K562 (cell line): ENCODE measurements at regions not wholly inside any gene's neighbourhood (a gene's known extent, or its start where the extent isn't known, plus 50 kb on each side); places are given as distances from the start of the nearest gene placed in this dataset.

Experiments
- ATAC-seq: fragments of 200-7000 bp; cut with Tn5 transposase; 3 replicates; pipeline ENCODE4 v1.9.1; 2020; ENCODE audit warnings: moderate library complexity
- BruUV-seq: library from RNA; stranded (reverse); fragments of 400-500 nt; replicated peaks from 2 replicates; lab custom pipeline; 2021; lab: Mats Ljungman, UMichigan
- CTCF ChIA-PET: fragments of 300-600 bp; formaldehyde crosslinking; extraction: SDS; loops from one replicate; lab custom pipeline; 2021; ENCODE audit warnings: low intra/inter-chr PET ratio; lab: Yijun Ruan, JAX
- POLR2A ChIA-PET: fragments of 300-600, 350-650 bp; sonication (Branson Sonifier 250); formaldehyde crosslinking; extraction: SDS; loops from one replicate; lab custom pipeline; 2021; ENCODE audit warnings: antibody characterized with exemption, inconsistent platforms; lab: Yijun Ruan, JAX
- DNase-seq, 4 experiments: peaks; one replicate each; pipeline versions ENCODE4 v3.0.0 to v3.0.0-alpha.2; 2011 to 2018; ENCODE audit warnings: low spot score in 3 of 4, mixed read lengths in 3 of 4; ENCODE audit errors: extremely low read depth in 1 of 4
- FAIRE-seq: peaks from 2 replicates; lab custom pipeline; 2011; peaks lifted over from hg19 to GRCh38; lab: Jason Lieb, UNC
- H2AFZ ChIP-seq: 2 replicates; pipeline ENCODE4 v1.6.0; 2011; ENCODE audit warnings: low read depth, low read length, control low read depth, inconsistent platforms
- H3K27ac ChIP-seq: fragments of 200-600 bp; 3 replicates; pipeline ENCODE4 v1.8.0; 2011; ENCODE audit warnings: low read depth, mild to moderate bottlenecking, control low read depth, inconsistent platforms, low read length, moderate library complexity, mixed read lengths; ENCODE audit errors: extremely low read depth
- H3K27me3 ChIP-seq, 2 experiments: fragments of 300-600 bp in 1 of 2; 2 replicates in 1 of 2; 3 replicates in 1 of 2; pipeline versions ENCODE4 v1.6.0 to v1.8.0; 2011; ENCODE audit warnings: inconsistent platforms in 2 of 2, low read length in 2 of 2, mild to moderate bottlenecking in 1 of 2, mixed read lengths in 1 of 2, moderate library complexity in 1 of 2; ENCODE audit not compliant: control insufficient read depth in 2 of 2, insufficient read depth in 2 of 2
- H3K36me3 ChIP-seq: fragments of 300-600 bp; 3 replicates; pipeline ENCODE4 v1.8.0; 2011; ENCODE audit warnings: mild to moderate bottlenecking, low read length, inconsistent platforms; ENCODE audit not compliant: control insufficient read depth, insufficient read depth
- H3K4me1 ChIP-seq, 2 experiments: fragments of 200-600 bp in 1 of 2; replicated peaks in 1 of 2; 2 replicates in 1 of 2; 3 replicates in 1 of 2; pipeline versions ENCODE4 v1.5.1 to v1.8.0; 2011; ENCODE audit warnings: inconsistent platforms in 2 of 2, low read length in 2 of 2, mild to moderate bottlenecking in 1 of 2, mixed read lengths in 1 of 2, moderate library complexity in 1 of 2; ENCODE audit not compliant: control insufficient read depth in 2 of 2, insufficient read depth in 2 of 2
- H3K4me2 ChIP-seq: 2 replicates; pipeline ENCODE4 v1.6.1; 2011; ENCODE audit warnings: low read length, control low read depth, inconsistent platforms, mixed read lengths; ENCODE audit not compliant: insufficient read depth
- H3K4me3 ChIP-seq: fragments of 200-600 bp; sonication (generic), shearing (Covaris generic); 2 replicates; pipeline ENCODE4 v1.5.1; 2016; ENCODE audit warnings: control low read depth, inconsistent platforms
- H3K79me2 ChIP-seq: fragments of 200-600 bp; 3 replicates; pipeline ENCODE4 v1.8.0; 2011; ENCODE audit warnings: low read length, inconsistent platforms; ENCODE audit not compliant: control insufficient read depth, insufficient read depth
- H3K9ac ChIP-seq, 2 experiments: 2 replicates each; pipeline versions ENCODE4 v1.6.0 to v1.6.1; 2011; ENCODE audit warnings: low read depth in 2 of 2, low read length in 2 of 2, control low read depth in 1 of 2, inconsistent platforms in 1 of 2, mild to moderate bottlenecking in 1 of 2, mixed read lengths in 1 of 2; ENCODE audit not compliant: insufficient read depth in 1 of 2
- H3K9me1 ChIP-seq: one replicate; pipeline ENCODE4 v1.6.0; 2011; ENCODE audit warnings: inconsistent platforms, mild to moderate bottlenecking, low read length, moderate library complexity; ENCODE audit not compliant: control insufficient read depth, insufficient read depth
- H3K9me3 ChIP-seq: replicated peaks from 2 replicates; pipeline ENCODE4 v1.5.1; 2011; ENCODE audit warnings: low read depth, low read length, inconsistent platforms; ENCODE audit not compliant: control insufficient read depth, insufficient read depth
- H4K20me1 ChIP-seq: replicated peaks from 2 replicates; pipeline ENCODE4 v1.6.1; 2011; ENCODE audit warnings: low read length, inconsistent platforms, mixed read lengths; ENCODE audit not compliant: control insufficient read depth, insufficient read depth
- E2F5 ChIP-seq: sonication (generic); formaldehyde crosslinking; IDR thresholded peaks from 2 replicates; pipeline ENCODE4 v1.8.0; 2022; ENCODE audit warnings: mild to moderate bottlenecking, missing genetic modification reagents
- HEY1 ChIP-seq: fragments of 250-450 bp; sonication (Bioruptor Pico); IDR thresholded peaks from 2 replicates; pipeline ENCODE4 v1.5.0; 2020; ENCODE audit warnings: mild to moderate bottlenecking, moderate library complexity, borderline replicate concordance
- HIVEP1 ChIP-seq: fragments of 250-450 bp; sonication (Bioruptor Pico); IDR thresholded peaks from 2 replicates; pipeline ENCODE4 v1.4.0; 2020; ENCODE audit warnings: mild to moderate bottlenecking
- PHB ChIP-seq: fragments of 250-450 bp; sonication (Bioruptor Pico); IDR thresholded peaks from 2 replicates; pipeline ENCODE4 v1.5.0; 2021
- TGIF2 ChIP-seq: sonication (generic); formaldehyde crosslinking; IDR thresholded peaks from 2 replicates; pipeline ENCODE4 v1.8.1; 2022; ENCODE audit warnings: mild to moderate bottlenecking, missing genetic modification reagents, moderate library complexity
- ZNF134 ChIP-seq: fragments of 250-450 bp; sonication (Bioruptor Pico); conservative IDR thresholded peaks from 2 replicates; pipeline ENCODE4 v1.4.0; 2020
- ZNF41 ChIP-seq: fragments of 250-450 bp; sonication (Bioruptor Pico); conservative IDR thresholded peaks from 2 replicates; pipeline ENCODE4 v1.4.0; 2020; ENCODE audit warnings: mild to moderate bottlenecking
- ZSCAN29 ChIP-seq: fragments of 450-650 bp; IDR thresholded peaks from 2 replicates; pipeline ENCODE4 v1.6.1; 2017
- WGBS: fragments of 100-300 bp; shearing (Covaris generic); methylation state at CpG from one replicate; pipeline ENCODE4 v1.1.6; 2016; ENCODE audit warnings: low coverage, mixed read lengths; ENCODE audit not compliant: insufficient coverage; ENCODE audit errors: missing lambda C conversion rate; 5-methylcytosine and 5-hydroxymethylcytosine counted together
- in situ Hi-C: fragments of 300-500 bp; cut with MboI; formaldehyde crosslinking; loops from 4 replicates; pipeline ENCODE4 v1.15.0; 2018; ENCODE audit warnings: inconsistent platforms, mixed read lengths
- intact Hi-C: fragments of 100-400 bp; cut with micrococcal nuclease; formaldehyde crosslinking; loops from 2 replicates; pipeline ENCODE4 v1.14.2; 2022
- TF ChIP-seq, protein P1 (sequence below): sonication (generic); formaldehyde crosslinking; IDR thresholded peaks from 2 replicates; pipeline ENCODE4 v1.8.0; 2023; ENCODE audit warnings: missing genetic modification reagents, mild to moderate bottlenecking, borderline replicate concordance
- TF ChIP-seq, protein P2 (sequence below): fragments of 250-450 bp; sonication (Bioruptor Pico); IDR thresholded peaks from 2 replicates; pipeline ENCODE4 v1.5.0; 2021

- TF ChIP-seq, protein P1, sequence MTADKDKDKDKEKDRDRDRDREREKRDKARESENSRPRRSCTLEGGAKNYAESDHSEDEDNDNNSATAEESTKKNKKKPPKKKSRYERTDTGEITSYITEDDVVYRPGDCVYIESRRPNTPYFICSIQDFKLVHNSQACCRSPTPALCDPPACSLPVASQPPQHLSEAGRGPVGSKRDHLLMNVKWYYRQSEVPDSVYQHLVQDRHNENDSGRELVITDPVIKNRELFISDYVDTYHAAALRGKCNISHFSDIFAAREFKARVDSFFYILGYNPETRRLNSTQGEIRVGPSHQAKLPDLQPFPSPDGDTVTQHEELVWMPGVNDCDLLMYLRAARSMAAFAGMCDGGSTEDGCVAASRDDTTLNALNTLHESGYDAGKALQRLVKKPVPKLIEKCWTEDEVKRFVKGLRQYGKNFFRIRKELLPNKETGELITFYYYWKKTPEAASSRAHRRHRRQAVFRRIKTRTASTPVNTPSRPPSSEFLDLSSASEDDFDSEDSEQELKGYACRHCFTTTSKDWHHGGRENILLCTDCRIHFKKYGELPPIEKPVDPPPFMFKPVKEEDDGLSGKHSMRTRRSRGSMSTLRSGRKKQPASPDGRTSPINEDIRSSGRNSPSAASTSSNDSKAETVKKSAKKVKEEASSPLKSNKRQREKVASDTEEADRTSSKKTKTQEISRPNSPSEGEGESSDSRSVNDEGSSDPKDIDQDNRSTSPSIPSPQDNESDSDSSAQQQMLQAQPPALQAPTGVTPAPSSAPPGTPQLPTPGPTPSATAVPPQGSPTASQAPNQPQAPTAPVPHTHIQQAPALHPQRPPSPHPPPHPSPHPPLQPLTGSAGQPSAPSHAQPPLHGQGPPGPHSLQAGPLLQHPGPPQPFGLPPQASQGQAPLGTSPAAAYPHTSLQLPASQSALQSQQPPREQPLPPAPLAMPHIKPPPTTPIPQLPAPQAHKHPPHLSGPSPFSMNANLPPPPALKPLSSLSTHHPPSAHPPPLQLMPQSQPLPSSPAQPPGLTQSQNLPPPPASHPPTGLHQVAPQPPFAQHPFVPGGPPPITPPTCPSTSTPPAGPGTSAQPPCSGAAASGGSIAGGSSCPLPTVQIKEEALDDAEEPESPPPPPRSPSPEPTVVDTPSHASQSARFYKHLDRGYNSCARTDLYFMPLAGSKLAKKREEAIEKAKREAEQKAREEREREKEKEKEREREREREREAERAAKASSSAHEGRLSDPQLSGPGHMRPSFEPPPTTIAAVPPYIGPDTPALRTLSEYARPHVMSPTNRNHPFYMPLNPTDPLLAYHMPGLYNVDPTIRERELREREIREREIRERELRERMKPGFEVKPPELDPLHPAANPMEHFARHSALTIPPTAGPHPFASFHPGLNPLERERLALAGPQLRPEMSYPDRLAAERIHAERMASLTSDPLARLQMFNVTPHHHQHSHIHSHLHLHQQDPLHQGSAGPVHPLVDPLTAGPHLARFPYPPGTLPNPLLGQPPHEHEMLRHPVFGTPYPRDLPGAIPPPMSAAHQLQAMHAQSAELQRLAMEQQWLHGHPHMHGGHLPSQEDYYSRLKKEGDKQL (CRISPR knock-in tag), result no peak
Observed at GRCh38 chr21:41674402-41674801, 92.5 kb downstream of the RIPK4 start (continued).

GRCh38 chr21:41673596-41674335 lies 93.1 kb downstream of the RIPK4 start:
- Histone ChIP-seq H3K4me1 (peaks cover 0 to 15% of the 10 kb centered on the region in 2 experiments; a peak in 2 of 5 replicates), H3K9me1 (no peaks in the 10 kb centered on the region), H3K4me2 (no peak overlapping the region), H2AFZ (no peak overlapping the region), H3K9ac (no peak overlapping the region), H3K9me3 (no peaks in the 10 kb centered on the region), H3K4me3 (no peak overlapping the region), H3K79me2 (no peaks in the 10 kb centered on the region), H3K27me3 (peaks cover 19 to 40% of the 10 kb centered on the region in 2 experiments), H4K20me1 (0 out of 2 replicates have a peak, but pooled peaks cover 3% of the 10 kb centered on the region), H3K36me3 (no peaks in the 10 kb centered on the region), H3K27ac (no peak overlapping the region)
- in situ Hi-C loops, result no loop called here
- CTCF ChIA-PET, result no interaction called here
- WGBS, result under 1% methylated on average over 13 of the region's 13 CpGs
- no peak for ATAC-seq
- no peak for FAIRE-seq
- no peak for DNase-seq
- TF ChIP-seq TGIF2 (CRISPR knock-in tag) (no peak), E2F5 (CRISPR knock-in tag) (no peak), ZNF41 (CRISPR knock-in tag) (no peak), PHB (CRISPR knock-in tag) (no peak), HIVEP1 (no peak), HEY1 (CRISPR knock-in tag) (no peak), ZNF134 (no peak), ZSCAN29 (no peak)
- TF ChIP-seq, protein P2, sequence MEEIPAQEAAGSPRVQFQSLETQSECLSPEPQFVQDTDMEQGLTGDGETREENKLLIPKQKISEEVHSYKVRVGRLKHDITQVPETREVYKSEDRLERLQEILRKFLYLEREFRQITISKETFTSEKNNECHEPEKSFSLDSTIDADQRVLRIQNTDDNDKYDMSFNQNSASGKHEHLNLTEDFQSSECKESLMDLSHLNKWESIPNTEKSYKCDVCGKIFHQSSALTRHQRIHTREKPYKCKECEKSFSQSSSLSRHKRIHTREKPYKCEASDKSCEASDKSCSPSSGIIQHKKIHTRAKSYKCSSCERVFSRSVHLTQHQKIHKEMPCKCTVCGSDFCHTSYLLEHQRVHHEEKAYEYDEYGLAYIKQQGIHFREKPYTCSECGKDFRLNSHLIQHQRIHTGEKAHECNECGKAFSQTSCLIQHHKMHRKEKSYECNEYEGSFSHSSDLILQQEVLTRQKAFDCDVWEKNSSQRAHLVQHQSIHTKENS (CRISPR knock-in tag), result no peak
- BruUV-seq, result no TSS peak
- POLR2A ChIA-PET, result interaction anchor here (0.6 to 0.8 kb wide), 2 partner anchors 9 to 14 kb away, joined by 3 to 4 read pairs; no protein-coding TSS in a partner anchor
- intact Hi-C loops, result no loop called here
